PC-9 (cell line): ENCODE measurements at regions not wholly inside any gene's neighbourhood (a gene's known extent, or its start where the extent isn't known, plus 50 kb on each side); places are given as distances from the start of the nearest gene placed in this dataset.

Source experiments
- BruUV-seq: library from RNA; stranded (reverse); fragments of 400-500 nt; replicated peaks from 2 replicates; lab custom pipeline; 2021; lab: Mats Ljungman, UMichigan
- CTCF ChIA-PET: fragments of 300-600 bp; sonication (Branson Sonifier 250); formaldehyde crosslinking; loops from one replicate; lab custom pipeline; 2022; ENCODE audit warnings: antibody characterized with exemption; lab: Charles Lee
- POLR2A ChIA-PET: fragments of 300-600 bp; sonication (Branson Sonifier 250); formaldehyde crosslinking; loops from one replicate; lab custom pipeline; 2022; ENCODE audit warnings: antibody characterized with exemption; ENCODE audit not compliant: unreplicated experiment; lab: Charles Lee
- DNase-seq, 2 experiments: peaks; one replicate each; pipeline versions ENCODE4 v3.0.0 to v3.0.0-alpha.2; 2015 to 2022; ENCODE audit warnings: mixed read lengths in 1 of 2
- H2AFZ ChIP-seq: fragments of 200-600 bp; sonication (generic); 2 replicates; pipeline ENCODE4 v1.8.1; 2017; ENCODE audit warnings: antibody characterized with exemption
- H3F3A ChIP-seq: fragments of 200-600 bp; sonication (generic); 2 replicates; pipeline ENCODE4 v1.8.1; 2017; ENCODE audit warnings: antibody characterized with exemption, mild to moderate bottlenecking, low read depth; ENCODE audit not compliant: insufficient read depth
- H3K27ac ChIP-seq: fragments of 200-600 bp; sonication (generic); 2 replicates; pipeline ENCODE4 v1.6.1; 2016; ENCODE audit warnings: mixed run types
- H3K27me3 ChIP-seq: fragments of 200-600 bp; sonication (generic); 2 replicates; pipeline ENCODE4 v1.6.1; 2016; ENCODE audit warnings: low read depth, mixed run types; ENCODE audit not compliant: insufficient read depth
- H3K36me3 ChIP-seq: fragments of 200-600 bp; sonication (generic); 2 replicates; pipeline ENCODE4 v1.6.1; 2016; ENCODE audit warnings: low read depth, mixed run types
- H3K4me1 ChIP-seq: fragments of 200-600 bp; sonication (generic); replicated peaks from 2 replicates; pipeline ENCODE4 v1.6.1; 2016; ENCODE audit warnings: mixed run types; ENCODE audit not compliant: insufficient read depth
- H3K4me2 ChIP-seq: fragments of 200-600 bp; sonication (generic); 2 replicates; pipeline ENCODE4 v1.6.1; 2017; ENCODE audit warnings: mixed run types
- H3K4me3 ChIP-seq: fragments of 200-600 bp; sonication (generic); 2 replicates; pipeline ENCODE4 v1.6.1; 2016; ENCODE audit warnings: mixed run types
- H3K79me2 ChIP-seq: fragments of 200-600 bp; sonication (generic); 2 replicates; pipeline ENCODE4 v1.6.1; 2017; ENCODE audit warnings: low read depth, mixed run types
- H3K9me2 ChIP-seq: fragments of 200-600 bp; sonication (generic); 2 replicates; pipeline ENCODE4 v1.8.1; 2017; ENCODE audit warnings: mild to moderate bottlenecking; ENCODE audit not compliant: insufficient read depth
- H3K9me3 ChIP-seq: fragments of 200-600 bp; sonication (generic); 2 replicates; pipeline ENCODE4 v1.8.1; 2016; ENCODE audit warnings: low read depth; ENCODE audit not compliant: insufficient read depth
- H4K20me1 ChIP-seq: fragments of 200-600 bp; sonication (generic); 2 replicates; pipeline ENCODE4 v1.8.1; 2017; ENCODE audit not compliant: insufficient read depth
- EZH2 ChIP-seq: fragments of 200-600 bp; sonication (generic); IDR thresholded peaks from 2 replicates; pipeline ENCODE4 v1.8.0; 2017; ENCODE audit warnings: antibody characterized with exemption, low read depth
- intact Hi-C: fragments of 100-400 bp; cut with micrococcal nuclease; formaldehyde crosslinking; loops from one replicate; pipeline ENCODE4 v1.10.0; 2022; ENCODE audit not compliant: unreplicated experiment
- TF ChIP-seq, protein P1 (sequence below): fragments of 200-600 bp; sonication (generic); conservative IDR thresholded peaks from 2 replicates; pipeline ENCODE4 v1.6.1; 2017; ENCODE audit warnings: mixed run types, antibody characterized with exemption, mild to moderate bottlenecking, moderate library complexity

- TF ChIP-seq EZH2 = no peak
- TF ChIP-seq, protein P1, sequence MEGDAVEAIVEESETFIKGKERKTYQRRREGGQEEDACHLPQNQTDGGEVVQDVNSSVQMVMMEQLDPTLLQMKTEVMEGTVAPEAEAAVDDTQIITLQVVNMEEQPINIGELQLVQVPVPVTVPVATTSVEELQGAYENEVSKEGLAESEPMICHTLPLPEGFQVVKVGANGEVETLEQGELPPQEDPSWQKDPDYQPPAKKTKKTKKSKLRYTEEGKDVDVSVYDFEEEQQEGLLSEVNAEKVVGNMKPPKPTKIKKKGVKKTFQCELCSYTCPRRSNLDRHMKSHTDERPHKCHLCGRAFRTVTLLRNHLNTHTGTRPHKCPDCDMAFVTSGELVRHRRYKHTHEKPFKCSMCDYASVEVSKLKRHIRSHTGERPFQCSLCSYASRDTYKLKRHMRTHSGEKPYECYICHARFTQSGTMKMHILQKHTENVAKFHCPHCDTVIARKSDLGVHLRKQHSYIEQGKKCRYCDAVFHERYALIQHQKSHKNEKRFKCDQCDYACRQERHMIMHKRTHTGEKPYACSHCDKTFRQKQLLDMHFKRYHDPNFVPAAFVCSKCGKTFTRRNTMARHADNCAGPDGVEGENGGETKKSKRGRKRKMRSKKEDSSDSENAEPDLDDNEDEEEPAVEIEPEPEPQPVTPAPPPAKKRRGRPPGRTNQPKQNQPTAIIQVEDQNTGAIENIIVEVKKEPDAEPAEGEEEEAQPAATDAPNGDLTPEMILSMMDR = no peak
- no peaks in the 10 kb centered on the region for H3K9me2 ChIP-seq
- peaks cover 25% of the 10 kb centered on the region; the same call in 1 of the 2 replicates for H3K27me3 ChIP-seq
- H3K4me2 ChIP-seq = no peak overlapping the region
- no peaks in the 10 kb centered on the region for H3K36me3 ChIP-seq
- no peaks in the 10 kb centered on the region for H3K4me1 ChIP-seq
- H3F3A ChIP-seq = no peaks in the 10 kb centered on the region
- H4K20me1 ChIP-seq = no peaks in the 10 kb centered on the region
- no peak for DNase-seq
- no peak overlapping the region for H2AFZ ChIP-seq
- H3K79me2 ChIP-seq = no peaks in the 10 kb centered on the region
- no peaks in the 10 kb centered on the region for H3K9me3 ChIP-seq
- CTCF ChIA-PET = no interaction called here
- POLR2A ChIA-PET = no interaction called here
- no peak overlapping the region for H3K27ac ChIP-seq
- no TSS peak for BruUV-seq
- no peak overlapping the region for H3K4me3 ChIP-seq
- intact Hi-C loops = no loop called here
Measured at GRCh38 chr7:50145801-50146338, 52.8 kb upstream of the ZPBP start.

DNA sequence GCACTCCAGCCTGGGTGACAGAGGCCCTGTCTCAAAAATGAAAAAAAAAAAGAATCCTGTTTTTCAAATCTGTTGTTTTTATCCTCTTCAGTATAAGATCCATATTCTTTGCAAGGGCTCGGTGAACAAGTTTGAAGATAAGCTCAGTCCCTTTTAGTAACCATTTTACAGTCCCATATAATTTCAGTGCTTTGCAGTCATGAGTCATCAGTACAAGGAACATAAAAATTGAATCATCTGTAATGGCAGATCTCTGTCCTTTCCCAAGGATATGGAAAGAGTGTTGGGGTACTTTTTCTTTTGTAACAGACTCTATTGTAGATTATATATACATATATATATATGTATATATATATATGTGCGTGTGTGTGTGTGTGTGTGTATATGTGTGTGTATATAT is 52.2 kb upstream of the ZPBP start:
- no peaks in the 10 kb centered on the region for H3F3A ChIP-seq
- H3K4me3 ChIP-seq = no peak overlapping the region
- BruUV-seq = no TSS peak
- ChIA-PET CTCF (no interaction called here), POLR2A (no interaction called here)
- H3K4me1 ChIP-seq = no peaks in the 10 kb centered on the region
- no peak overlapping the region for H3K27ac ChIP-seq
- no peaks in the 10 kb centered on the region for H3K9me2 ChIP-seq
- no peaks in the 10 kb centered on the region for H3K36me3 ChIP-seq
- no peak for TF ChIP-seq EZH2
- TF ChIP-seq, protein P1 = no peak
- H4K20me1 ChIP-seq = no peaks in the 10 kb centered on the region
- H3K9me3 ChIP-seq = no peaks in the 10 kb centered on the region
- no peaks in the 10 kb centered on the region for H3K79me2 ChIP-seq
- peaks cover 30% of the 10 kb centered on the region; the same call in 1 of the 2 replicates for H3K27me3 ChIP-seq
- no peak overlapping the region for H3K4me2 ChIP-seq
- H2AFZ ChIP-seq = no peak overlapping the region
- DNase-seq = no peak
- intact Hi-C loops = no loop called here
